CD4-positive, alpha-beta T cell treated with Interleukin-1 beta for 1 hour (primary cell): ENCODE measurements at regions not wholly inside any gene's neighbourhood (a gene's known extent, or its start where the extent isn't known, plus 50 kb on each side); places are given as distances from the start of the nearest gene placed in this dataset.
"Not testable (repeated sequence)": the region's sequence is repeated elsewhere in the genome, so short reads cannot be mapped to it uniquely, and the experiment has no call there.

Experiments used
- DNase-seq, 2 donors: peaks; one replicate each; pipeline ENCODE4 v3.0.0-alpha.2; 2020 to 2022

DNA sequence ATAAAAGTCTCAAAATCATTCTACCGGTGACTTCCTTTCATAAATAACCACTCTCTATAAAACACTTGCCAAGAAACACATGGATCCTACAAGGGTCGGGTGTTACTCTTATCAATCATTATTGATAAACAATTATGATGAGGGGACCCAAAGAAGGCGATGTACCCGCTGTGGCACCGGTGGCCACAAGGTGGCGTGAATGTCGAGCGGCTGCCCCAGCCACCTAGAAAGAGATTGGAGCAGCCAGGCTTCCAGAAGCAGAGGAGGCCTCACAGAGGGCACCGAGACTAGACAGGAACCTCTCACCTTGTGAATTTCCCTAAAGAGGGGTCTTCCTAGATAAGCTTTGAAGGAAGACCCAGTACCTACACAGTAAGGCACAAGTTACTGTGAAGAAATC is 80.5 kb upstream of the GOLGA6L6 start:
- not testable (repeated sequence) for DNase-seq

DNA sequence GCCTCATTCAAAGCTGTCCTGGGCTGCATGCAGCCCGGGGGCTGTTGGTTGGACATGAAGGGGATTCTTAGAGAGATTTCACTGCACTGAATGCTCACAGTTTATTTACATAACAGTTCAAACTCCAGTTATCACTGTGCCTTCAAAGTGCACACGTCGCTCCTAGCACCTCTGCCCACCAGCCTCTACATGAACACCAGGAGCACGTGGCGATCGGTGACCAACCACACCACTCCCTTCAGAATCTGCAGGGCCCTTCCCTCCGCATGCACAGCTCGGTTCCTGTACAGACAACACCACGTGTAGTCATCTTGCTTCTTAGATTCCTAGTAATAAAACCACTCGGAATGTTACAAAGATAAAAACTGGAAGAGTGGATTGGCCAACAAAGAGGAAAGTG is 72.9 kb upstream of the GOLGA6L6 start:
- not testable (repeated sequence) for DNase-seq

DNA sequence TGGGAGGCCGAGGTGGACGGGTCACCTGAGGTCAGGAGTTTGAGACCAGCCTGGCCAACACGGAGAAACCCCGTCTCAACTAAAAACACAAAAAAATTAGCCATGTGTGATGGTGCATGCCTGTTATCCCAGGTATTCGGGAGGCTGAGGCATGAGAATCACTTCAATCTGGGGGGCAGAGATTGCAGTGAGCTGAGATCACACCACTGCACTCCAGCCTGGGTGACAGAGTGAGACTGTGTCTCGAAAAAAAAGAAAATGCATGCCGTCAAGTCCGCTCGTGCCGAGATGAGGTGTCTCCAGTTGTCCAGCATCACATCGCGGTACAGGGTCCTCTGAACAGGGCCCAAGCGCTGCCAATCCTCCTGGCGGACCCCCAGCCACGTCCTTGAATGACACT is 71.2 kb upstream of the GOLGA6L6 start:
- DNase-seq: not testable (repeated sequence)

DNA sequence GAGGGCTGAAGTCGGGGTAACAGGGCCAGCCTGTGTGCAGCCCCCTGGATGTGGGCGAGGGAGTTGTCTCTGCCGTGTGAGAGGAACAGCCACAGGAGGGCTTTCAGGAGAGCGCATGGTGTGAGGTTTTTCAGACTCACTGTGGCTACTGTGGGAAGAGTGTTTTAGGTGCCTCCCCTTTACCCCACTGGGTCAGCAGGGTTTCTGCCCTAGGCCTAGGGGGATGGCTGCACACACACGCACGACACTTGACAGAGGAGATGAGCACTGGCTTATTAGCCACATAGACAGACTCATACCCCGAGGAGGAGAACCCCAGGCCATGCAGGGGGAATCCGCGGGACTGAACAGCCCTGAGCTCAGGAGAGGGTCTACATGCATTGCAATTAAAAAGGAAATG is 70.8 kb upstream of the GOLGA6L6 start:
- DNase-seq: not testable (repeated sequence)

DNA sequence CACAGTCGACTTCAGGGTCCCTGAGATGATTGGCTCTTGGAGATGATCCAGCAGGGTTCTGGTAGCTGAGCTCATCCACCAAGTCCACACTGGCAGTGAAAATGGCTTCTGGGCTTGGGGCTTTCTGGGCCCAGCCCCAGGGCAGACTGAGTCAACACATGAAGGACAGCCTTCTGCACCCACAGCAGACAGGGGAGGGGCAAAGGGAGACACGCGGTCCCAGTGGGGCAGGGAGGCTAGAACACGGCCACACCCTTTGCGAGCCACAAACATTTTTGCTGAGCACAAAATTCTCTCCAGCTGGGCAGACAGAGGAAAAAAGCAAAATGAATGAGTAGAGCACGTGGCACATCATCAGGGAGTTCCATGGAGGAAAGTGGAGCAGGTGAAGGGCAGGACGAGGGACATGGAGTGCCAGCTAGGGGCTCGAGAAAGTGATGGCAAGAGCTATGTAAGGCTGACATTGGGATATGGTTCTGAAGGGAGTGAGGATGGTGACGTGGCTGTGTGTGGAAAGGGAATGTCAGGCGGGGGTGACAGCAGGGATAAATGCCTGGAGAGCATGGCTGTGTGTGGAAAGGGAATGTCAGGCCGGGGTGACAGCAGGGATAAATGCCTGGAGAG is 70.2 kb upstream of the GOLGA6L6 start:
- not testable (repeated sequence) for DNase-seq

DNA sequence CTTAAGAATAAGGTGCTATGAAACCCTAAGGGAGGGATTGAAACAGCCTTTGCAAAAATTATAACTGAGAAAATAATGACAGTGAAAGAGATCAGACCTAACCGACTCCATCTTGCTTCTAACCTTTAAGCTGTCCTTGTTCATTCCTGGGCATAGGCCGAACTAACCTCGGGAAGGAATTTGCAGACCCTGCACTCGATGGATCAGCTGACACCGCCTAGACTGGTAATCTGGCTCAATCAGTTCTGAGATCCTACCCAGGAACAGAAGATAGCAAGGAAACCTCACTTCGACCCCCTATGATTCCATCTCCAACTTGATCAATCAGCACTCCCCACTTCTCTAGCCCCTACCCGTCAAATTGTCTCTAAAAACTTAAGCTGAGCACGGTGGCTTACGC is 66.6 kb upstream of the GOLGA6L6 start:
- not testable (repeated sequence) for DNase-seq

DNA sequence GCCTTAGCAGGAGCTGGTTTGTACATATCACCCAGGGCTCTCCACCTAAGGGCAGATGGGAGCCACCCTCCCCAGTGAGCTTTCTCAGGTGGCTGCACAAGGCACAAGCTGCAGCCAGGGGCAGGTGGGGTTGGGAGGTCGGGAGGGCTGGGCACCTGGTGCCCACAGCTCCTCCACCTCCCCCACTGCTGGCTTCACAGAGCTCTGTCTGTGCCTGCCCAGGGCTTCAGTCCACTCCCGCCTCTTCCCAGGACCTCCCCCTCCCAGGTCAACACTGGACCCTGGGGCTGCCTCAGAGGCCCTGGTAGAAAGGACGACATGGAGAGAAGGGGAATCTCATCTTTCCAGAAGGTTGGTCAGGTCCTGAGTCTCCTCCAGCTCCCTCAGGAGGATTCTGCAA is 55.6 kb upstream of the GOLGA6L6 start:
- not testable (repeated sequence) for DNase-seq

DNA sequence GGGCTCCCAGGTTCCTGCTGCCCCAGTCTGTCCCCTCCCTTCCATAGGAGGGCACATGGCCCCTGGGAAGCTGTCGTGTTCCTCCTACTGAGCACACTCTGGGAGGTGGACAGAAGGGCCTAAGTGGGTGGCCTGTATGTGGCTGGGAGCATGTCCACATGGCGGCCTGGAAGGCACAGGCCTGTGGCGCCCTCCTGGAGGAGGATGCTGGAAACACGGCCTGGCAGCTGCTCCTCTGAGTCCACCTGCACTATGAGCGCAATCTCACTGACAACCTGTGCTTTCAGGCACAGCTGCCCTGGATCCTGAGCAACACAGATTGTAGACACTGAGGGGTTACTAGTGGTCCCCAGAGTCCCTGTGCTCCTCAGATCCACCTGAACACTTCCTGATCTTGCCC is 52.6 kb upstream of the GOLGA6L6 start:
- not testable (repeated sequence) for DNase-seq

DNA sequence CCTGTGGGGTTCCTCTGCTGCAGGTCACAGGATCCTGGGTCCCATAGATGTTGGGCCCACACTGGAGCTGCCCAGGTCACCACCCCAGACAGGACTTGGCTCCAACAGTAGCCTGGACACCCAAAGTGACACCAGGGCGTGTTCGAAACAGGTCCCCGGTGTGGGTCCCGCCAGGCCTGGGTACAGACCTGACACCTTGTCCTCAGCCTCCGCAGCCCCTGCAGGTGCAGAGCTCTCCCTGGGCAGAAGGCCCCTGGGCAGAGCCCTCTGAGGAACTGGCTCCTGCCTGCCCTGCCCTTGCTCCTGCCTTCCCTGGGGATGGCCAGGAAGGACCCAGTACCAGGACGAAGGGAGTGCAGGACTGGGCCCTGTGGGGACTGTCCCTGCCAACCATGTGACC is 50.3 kb upstream of the GOLGA6L6 start:
- DNase-seq: not testable (repeated sequence)
